ENCODE measurements at regions not wholly inside any gene's neighbourhood (a gene's known extent, or its start where the extent isn't known, plus 50 kb on each side); places are given as distances from the start of the nearest gene placed in this dataset.

DNA sequence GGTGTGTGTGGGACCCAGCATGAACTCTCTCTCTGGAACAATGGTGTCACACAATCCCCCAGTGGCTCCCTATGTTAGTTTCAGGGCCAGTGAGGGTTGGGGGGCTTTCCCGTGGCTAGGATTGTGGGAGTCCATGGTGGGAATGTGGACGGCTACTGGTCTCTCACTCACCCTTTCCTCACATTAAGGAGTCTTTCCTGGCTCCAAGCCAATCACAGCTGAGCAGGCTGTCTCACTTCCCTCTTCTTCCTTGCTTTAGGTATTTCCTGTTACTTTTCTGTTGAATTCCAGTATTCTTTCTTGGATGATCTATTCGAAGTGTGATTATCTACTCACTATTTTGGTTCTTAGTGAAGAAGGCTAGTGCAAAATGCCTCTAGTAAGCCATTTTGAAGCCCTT, 324.4 kb upstream of the MPDZ start:
- H3K27me3 ChIP-seq (replicated peaks; ENCODE audit: insufficient read depth, low read depth, low read length, poor library complexity), result peaks cover 59% of the 10 kb centered on the region
- BruUV-seq (replicated peaks), result no TSS peak
- ChIA-PET POLR2A (ENCODE audit: low non-redundant PET) (interaction anchor here (0.6 kb wide), 1 partner anchor 12 kb away, joined by 5 read pairs; no protein-coding TSS in a partner anchor), CTCF (no interaction called here)
- no peaks in the 10 kb centered on the region for H3K4me1 ChIP-seq (ENCODE audit: insufficient read depth, low read length, poor library complexity, severe bottlenecking)
- no peak overlapping the region for H3K27ac ChIP-seq (ENCODE audit: low read depth, low read length, poor library complexity, severe bottlenecking)
- intact Hi-C loops (cut with micrococcal nuclease; ENCODE audit: unreplicated experiment), result no loop called here
- H3K9me3 ChIP-seq (ENCODE audit: low read depth, low read length, poor library complexity, severe bottlenecking), result no peaks in the 10 kb centered on the region
- no peaks in the 10 kb centered on the region for H3K36me3 ChIP-seq (ENCODE audit: insufficient read depth, low read length, poor library complexity, severe bottlenecking)
- no peak overlapping the region for H3K4me3 ChIP-seq (ENCODE audit: low read depth, low read length, poor library complexity, severe bottlenecking)
- TF ChIP-seq EZH2 (IDR thresholded peaks at IDR 0.05; ENCODE audit: borderline replicate concordance, low read depth, low read length, poor library complexity, severe bottlenecking) (no peak), CTCF (conservative IDR thresholded peaks at IDR 0.05; ENCODE audit: low read depth, low read length) (no peak)
- no peak for DNase-seq (ENCODE audit: low spot score)

DNA sequence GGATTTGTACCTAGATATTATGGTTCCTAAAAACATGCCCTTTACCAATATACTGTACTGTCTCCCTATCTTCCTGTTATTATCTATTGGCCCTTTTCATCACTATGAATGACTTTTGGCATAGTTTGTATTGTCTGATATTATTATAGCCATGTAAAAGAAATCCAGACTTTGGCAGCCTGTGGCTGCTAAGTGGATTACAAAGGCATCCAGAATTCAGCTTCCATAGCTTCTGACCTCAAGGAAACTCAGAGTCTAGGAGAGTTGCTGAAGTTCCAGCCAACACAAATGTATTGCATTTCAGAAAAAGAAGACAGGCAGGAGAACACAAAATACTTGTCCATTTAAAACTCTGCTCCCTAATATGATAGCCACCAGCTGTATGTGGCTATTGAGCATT, 319.2 kb upstream of the MPDZ start:
- Histone ChIP-seq H3K9me3 (ENCODE audit: low read depth, low read length, poor library complexity, severe bottlenecking) (no peaks in the 10 kb centered on the region), H3K4me3 (ENCODE audit: low read depth, low read length, poor library complexity, severe bottlenecking) (no peak overlapping the region), H3K27ac (ENCODE audit: low read depth, low read length, poor library complexity, severe bottlenecking) (no peak overlapping the region), H3K4me1 (ENCODE audit: insufficient read depth, low read length, poor library complexity, severe bottlenecking) (no peaks in the 10 kb centered on the region), H3K36me3 (ENCODE audit: insufficient read depth, low read length, poor library complexity, severe bottlenecking) (no peaks in the 10 kb centered on the region), H3K27me3 (replicated peaks; ENCODE audit: insufficient read depth, low read depth, low read length, poor library complexity) (peaks cover 16% of the 10 kb centered on the region)
- intact Hi-C loops (cut with micrococcal nuclease; ENCODE audit: unreplicated experiment), result no loop called here
- POLR2A ChIA-PET (ENCODE audit: low non-redundant PET), result no interaction called here
- CTCF ChIA-PET, result no interaction called here
- DNase-seq (ENCODE audit: low spot score), result no peak
- TF ChIP-seq CTCF (conservative IDR thresholded peaks at IDR 0.05; ENCODE audit: low read depth, low read length) (no peak), EZH2 (IDR thresholded peaks at IDR 0.05; ENCODE audit: borderline replicate concordance, low read depth, low read length, poor library complexity, severe bottlenecking) (no peak)
- BruUV-seq (replicated peaks), result no TSS peak

- no TSS peak for BruUV-seq (replicated peaks)
- Histone ChIP-seq H3K36me3 (ENCODE audit: insufficient read depth, low read length, poor library complexity, severe bottlenecking) (no peaks in the 10 kb centered on the region), H3K9me3 (ENCODE audit: low read depth, low read length, poor library complexity, severe bottlenecking) (no peaks in the 10 kb centered on the region), H3K27me3 (replicated peaks; ENCODE audit: insufficient read depth, low read depth, low read length, poor library complexity) (peaks cover 13% of the 10 kb centered on the region), H3K4me3 (ENCODE audit: low read depth, low read length, poor library complexity, severe bottlenecking) (no peak overlapping the region), H3K4me1 (ENCODE audit: insufficient read depth, low read length, poor library complexity, severe bottlenecking) (no peaks in the 10 kb centered on the region), H3K27ac (ENCODE audit: low read depth, low read length, poor library complexity, severe bottlenecking) (no peak overlapping the region)
- ChIA-PET CTCF (no interaction called here), POLR2A (ENCODE audit: low non-redundant PET) (no interaction called here)
- DNase-seq (ENCODE audit: low spot score), result no peak
- intact Hi-C loops (cut with micrococcal nuclease; ENCODE audit: unreplicated experiment), result no loop called here
- TF ChIP-seq EZH2 (IDR thresholded peaks at IDR 0.05; ENCODE audit: borderline replicate concordance, low read depth, low read length, poor library complexity, severe bottlenecking), result no peak
- no peak for TF ChIP-seq CTCF (conservative IDR thresholded peaks at IDR 0.05; ENCODE audit: low read depth, low read length)
Measured at GRCh38 chr9:13597427-13597826, 317.9 kb upstream of the MPDZ start.

Data from A673 (cell line).